ENCODE measurements at regions not wholly inside any gene's neighbourhood (a gene's known extent, or its start where the extent isn't known, plus 50 kb on each side); places are given as distances from the start of the nearest gene placed in this dataset.

DNA sequence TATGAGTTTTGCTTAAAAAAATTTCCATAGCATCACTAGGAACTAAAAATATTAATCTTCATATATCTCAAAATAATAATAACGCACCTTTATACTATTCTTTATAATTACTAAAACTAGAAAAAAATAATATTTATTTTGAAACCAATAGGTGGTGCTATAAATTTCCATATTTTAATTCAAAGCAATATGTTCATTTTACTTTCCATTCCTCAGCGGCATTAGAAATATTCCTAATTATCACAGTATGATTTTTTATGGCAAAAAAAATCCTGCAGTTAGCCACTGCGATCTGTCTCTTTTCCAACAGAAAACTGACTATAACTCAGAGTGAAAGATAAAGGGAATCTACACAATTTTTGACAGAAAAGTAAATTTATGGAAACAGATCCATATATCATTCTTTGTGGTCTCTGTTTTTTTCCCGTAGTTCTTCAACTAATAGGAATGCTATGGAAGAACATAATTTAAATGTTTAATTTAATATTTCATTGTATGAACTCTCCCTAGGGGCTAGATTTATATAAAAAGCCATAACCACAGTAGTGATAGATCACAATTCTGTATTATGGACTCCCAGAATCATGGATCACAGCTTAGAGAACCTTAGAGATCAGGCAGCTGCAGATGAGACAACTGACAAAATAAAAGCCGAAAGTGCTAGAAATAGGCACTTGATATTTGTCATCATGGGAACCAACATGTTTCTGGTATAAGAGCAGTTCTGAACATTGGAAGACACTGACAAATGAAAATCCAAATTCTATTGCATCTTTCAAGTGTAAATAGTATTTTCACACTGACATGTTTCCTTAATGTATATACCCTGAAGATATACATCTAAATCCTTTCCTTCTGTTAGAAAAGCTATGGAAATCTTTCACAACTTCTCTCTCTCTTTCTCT, 167.7 kb upstream of the MPDZ start:
- H3K27ac ChIP-seq (ENCODE audit: control insufficient read depth, insufficient read depth), result no peak overlapping the region
- CTCF ChIA-PET, result interaction anchor here (2.1 to 2.4 kb wide), 2 partner anchors 19 to 906 kb away, joined by 7 to 11 read pairs; no protein-coding TSS in a partner anchor
- H4K20me1 ChIP-seq (ENCODE audit: control insufficient read depth, insufficient read depth), result no peaks in the 10 kb centered on the region
- SMC1A ChIA-PET (ENCODE audit: uncharacterized antibody, unreplicated experiment), result no interaction called here
- H3K9ac ChIP-seq (ENCODE audit: control insufficient read depth, insufficient read depth, low read length), result no peak overlapping the region
- no peak overlapping the region for H2AFZ ChIP-seq (ENCODE audit: control insufficient read depth, low read depth, low read length)
- H3K4me1 ChIP-seq (ENCODE audit: control insufficient read depth, insufficient read depth, low read length), result no peaks in the 10 kb centered on the region
- POLR2A ChIA-PET, result no interaction called here
- FAIRE-seq, result no peak
- H3K4me3 ChIP-seq, result no peak overlapping the region
- no peaks in the 10 kb centered on the region for H3K9me3 ChIP-seq (replicated peaks; ENCODE audit: control insufficient read depth, insufficient read depth, low read length)
- TF ChIP-seq SREBF2 (IDR thresholded peaks at IDR 0.05; ENCODE audit: low read length), result no peak
- TF ChIP-seq, protein P1, sequence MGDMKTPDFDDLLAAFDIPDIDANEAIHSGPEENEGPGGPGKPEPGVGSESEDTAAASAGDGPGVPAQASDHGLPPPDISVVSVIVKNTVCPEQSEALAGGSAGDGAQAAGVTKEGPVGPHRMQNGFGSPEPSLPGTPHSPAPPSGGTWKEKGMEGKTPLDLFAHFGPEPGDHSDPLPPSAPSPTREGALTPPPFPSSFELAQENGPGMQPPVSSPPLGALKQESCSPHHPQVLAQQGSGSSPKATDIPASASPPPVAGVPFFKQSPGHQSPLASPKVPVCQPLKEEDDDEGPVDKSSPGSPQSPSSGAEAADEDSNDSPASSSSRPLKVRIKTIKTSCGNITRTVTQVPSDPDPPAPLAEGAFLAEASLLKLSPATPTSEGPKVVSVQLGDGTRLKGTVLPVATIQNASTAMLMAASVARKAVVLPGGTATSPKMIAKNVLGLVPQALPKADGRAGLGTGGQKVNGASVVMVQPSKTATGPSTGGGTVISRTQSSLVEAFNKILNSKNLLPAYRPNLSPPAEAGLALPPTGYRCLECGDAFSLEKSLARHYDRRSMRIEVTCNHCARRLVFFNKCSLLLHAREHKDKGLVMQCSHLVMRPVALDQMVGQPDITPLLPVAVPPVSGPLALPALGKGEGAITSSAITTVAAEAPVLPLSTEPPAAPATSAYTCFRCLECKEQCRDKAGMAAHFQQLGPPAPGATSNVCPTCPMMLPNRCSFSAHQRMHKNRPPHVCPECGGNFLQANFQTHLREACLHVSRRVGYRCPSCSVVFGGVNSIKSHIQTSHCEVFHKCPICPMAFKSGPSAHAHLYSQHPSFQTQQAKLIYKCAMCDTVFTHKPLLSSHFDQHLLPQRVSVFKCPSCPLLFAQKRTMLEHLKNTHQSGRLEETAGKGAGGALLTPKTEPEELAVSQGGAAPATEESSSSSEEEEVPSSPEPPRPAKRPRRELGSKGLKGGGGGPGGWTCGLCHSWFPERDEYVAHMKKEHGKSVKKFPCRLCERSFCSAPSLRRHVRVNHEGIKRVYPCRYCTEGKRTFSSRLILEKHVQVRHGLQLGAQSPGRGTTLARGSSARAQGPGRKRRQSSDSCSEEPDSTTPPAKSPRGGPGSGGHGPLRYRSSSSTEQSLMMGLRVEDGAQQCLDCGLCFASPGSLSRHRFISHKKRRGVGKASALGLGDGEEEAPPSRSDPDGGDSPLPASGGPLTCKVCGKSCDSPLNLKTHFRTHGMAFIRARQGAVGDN (IDR thresholded peaks at IDR 0.05), result no peak
- TF ChIP-seq, protein P2, sequence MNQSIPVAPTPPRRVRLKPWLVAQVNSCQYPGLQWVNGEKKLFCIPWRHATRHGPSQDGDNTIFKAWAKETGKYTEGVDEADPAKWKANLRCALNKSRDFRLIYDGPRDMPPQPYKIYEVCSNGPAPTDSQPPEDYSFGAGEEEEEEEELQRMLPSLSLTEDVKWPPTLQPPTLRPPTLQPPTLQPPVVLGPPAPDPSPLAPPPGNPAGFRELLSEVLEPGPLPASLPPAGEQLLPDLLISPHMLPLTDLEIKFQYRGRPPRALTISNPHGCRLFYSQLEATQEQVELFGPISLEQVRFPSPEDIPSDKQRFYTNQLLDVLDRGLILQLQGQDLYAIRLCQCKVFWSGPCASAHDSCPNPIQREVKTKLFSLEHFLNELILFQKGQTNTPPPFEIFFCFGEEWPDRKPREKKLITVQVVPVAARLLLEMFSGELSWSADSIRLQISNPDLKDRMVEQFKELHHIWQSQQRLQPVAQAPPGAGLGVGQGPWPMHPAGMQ (IDR thresholded peaks at IDR 0.05; ENCODE audit: borderline replicate concordance), result no peak
- TF ChIP-seq NR2C2 (IDR thresholded peaks at IDR 0.05; ENCODE audit: borderline replicate concordance, control insufficient read depth, insufficient read length, low read depth), result no peak
- TF ChIP-seq CREM (IDR thresholded peaks at IDR 0.05; ENCODE audit: low read depth), result no peak
- TF ChIP-seq, protein P3, sequence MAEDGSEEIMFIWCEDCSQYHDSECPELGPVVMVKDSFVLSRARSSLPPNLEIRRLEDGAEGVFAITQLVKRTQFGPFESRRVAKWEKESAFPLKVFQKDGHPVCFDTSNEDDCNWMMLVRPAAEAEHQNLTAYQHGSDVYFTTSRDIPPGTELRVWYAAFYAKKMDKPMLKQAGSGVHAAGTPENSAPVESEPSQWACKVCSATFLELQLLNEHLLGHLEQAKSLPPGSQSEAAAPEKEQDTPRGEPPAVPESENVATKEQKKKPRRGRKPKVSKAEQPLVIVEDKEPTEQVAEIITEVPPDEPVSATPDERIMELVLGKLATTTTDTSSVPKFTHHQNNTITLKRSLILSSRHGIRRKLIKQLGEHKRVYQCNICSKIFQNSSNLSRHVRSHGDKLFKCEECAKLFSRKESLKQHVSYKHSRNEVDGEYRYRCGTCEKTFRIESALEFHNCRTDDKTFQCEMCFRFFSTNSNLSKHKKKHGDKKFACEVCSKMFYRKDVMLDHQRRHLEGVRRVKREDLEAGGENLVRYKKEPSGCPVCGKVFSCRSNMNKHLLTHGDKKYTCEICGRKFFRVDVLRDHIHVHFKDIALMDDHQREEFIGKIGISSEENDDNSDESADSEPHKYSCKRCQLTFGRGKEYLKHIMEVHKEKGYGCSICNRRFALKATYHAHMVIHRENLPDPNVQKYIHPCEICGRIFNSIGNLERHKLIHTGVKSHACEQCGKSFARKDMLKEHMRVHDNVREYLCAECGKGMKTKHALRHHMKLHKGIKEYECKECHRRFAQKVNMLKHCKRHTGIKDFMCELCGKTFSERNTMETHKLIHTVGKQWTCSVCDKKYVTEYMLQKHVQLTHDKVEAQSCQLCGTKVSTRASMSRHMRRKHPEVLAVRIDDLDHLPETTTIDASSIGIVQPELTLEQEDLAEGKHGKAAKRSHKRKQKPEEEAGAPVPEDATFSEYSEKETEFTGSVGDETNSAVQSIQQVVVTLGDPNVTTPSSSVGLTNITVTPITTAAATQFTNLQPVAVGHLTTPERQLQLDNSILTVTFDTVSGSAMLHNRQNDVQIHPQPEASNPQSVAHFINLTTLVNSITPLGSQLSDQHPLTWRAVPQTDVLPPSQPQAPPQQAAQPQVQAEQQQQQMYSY (CRISPR knock-in tag; IDR thresholded peaks at IDR 0.05), result no peak
- no peak for TF ChIP-seq RCOR1 (conservative IDR thresholded peaks at IDR 0.05; ENCODE audit: low read depth, low read length)
- TF ChIP-seq FOS (IDR thresholded peaks at IDR 0.05; ENCODE audit: borderline replicate concordance, extremely low read depth, insufficient read length), result no peak
- no peak for TF ChIP-seq BCLAF1 (IDR thresholded peaks at IDR 0.05)
- no TSS peak for BruUV-seq (replicated peaks)
- RAD21 ChIA-PET (ENCODE audit: unreplicated experiment), result interaction anchor here (0.9 to 1.8 kb wide), 2 partner anchors 906 to 907 kb away, joined by 4 to 5 read pairs; no protein-coding TSS in a partner anchor
- 39% methylated on average over 5 of the region's 5 CpGs for WGBS (ENCODE audit: insufficient coverage, insufficient replicate concordance, low lambda C conversion rate, missing lambda C conversion rate)
- DNase-seq (ENCODE audit: low read depth, low spot score), result no peak
- H3K79me2 ChIP-seq (ENCODE audit: control insufficient read depth, insufficient read depth, low read length), result no peaks in the 10 kb centered on the region
- in situ Hi-C loops (cut with MboI) (no loop called here), intact Hi-C loops (cut with micrococcal nuclease; ENCODE audit: unreplicated experiment) (no loop called here)
- no peak overlapping the region for H3K4me2 ChIP-seq (ENCODE audit: control insufficient read depth, insufficient read depth)
- no peak for ATAC-seq
- H3K36me3 ChIP-seq (ENCODE audit: control insufficient read depth in 2 of 2, insufficient read depth in 2 of 2, low read length in 1 of 2), result no peaks in the 10 kb centered on the region
- no peaks in the 10 kb centered on the region for H3K27me3 ChIP-seq (replicated peaks in 1 of 2; ENCODE audit: control insufficient read depth in 2 of 2, insufficient read depth in 2 of 2, low read length in 1 of 2)
